ENCODE measurements at regions not wholly inside any gene's neighbourhood (a gene's known extent, or its start where the extent isn't known, plus 50 kb on each side); places are given as distances from the start of the nearest gene placed in this dataset.

DNA sequence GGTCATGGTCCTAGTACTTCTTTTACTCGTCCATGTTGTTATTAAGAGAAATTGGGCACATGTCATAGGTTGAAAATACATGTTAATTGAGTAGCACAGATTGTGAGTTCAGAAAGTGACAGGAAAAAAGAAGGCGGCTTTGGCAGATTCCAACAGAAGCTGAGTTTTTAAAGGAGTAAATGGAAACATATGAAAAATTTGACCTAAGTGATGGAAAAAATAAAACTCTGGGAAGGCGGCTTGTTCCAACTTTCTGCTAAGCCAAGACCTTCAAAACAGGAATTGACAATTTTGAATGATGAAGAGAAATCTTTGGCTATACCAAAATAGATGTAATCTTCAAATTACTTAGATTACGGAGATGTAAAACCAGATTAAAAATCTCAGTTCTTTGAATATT lies 868.0 kb downstream of the EPHA4 start:
- no peaks in the 10 kb centered on the region for H3K27me3 ChIP-seq (ENCODE audit: insufficient read depth, low read length, poor library complexity, severe bottlenecking)
- no peak overlapping the region for H2AFZ ChIP-seq (ENCODE audit: low read length)
- no peak overlapping the region for H3K9ac ChIP-seq (ENCODE audit: low read depth, low read length, poor library complexity, severe bottlenecking)
- no peak for TF ChIP-seq EZH2phosphoT487 (IDR thresholded peaks at IDR 0.05; ENCODE audit: borderline replicate concordance)
- TF ChIP-seq, protein P1, sequence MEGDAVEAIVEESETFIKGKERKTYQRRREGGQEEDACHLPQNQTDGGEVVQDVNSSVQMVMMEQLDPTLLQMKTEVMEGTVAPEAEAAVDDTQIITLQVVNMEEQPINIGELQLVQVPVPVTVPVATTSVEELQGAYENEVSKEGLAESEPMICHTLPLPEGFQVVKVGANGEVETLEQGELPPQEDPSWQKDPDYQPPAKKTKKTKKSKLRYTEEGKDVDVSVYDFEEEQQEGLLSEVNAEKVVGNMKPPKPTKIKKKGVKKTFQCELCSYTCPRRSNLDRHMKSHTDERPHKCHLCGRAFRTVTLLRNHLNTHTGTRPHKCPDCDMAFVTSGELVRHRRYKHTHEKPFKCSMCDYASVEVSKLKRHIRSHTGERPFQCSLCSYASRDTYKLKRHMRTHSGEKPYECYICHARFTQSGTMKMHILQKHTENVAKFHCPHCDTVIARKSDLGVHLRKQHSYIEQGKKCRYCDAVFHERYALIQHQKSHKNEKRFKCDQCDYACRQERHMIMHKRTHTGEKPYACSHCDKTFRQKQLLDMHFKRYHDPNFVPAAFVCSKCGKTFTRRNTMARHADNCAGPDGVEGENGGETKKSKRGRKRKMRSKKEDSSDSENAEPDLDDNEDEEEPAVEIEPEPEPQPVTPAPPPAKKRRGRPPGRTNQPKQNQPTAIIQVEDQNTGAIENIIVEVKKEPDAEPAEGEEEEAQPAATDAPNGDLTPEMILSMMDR (conservative IDR thresholded peaks at IDR 0.05; ENCODE audit: low read length), result no peak
- no peak overlapping the region for H3K4me2 ChIP-seq (ENCODE audit: low read depth, low read length, poor library complexity, severe bottlenecking)
- no peaks in the 10 kb centered on the region for H3K4me1 ChIP-seq (ENCODE audit: insufficient read depth, low read length, poor library complexity, severe bottlenecking)
- no peaks in the 10 kb centered on the region for H3K9me2 ChIP-seq (replicated peaks; ENCODE audit: low read depth, low read length)
- H3K9me3 ChIP-seq (ENCODE audit: insufficient read depth, low read depth, low read length), result no peaks in the 10 kb centered on the region
- H3K79me2 ChIP-seq (ENCODE audit: insufficient read depth, low read length), result no peaks in the 10 kb centered on the region
- no peaks in the 10 kb centered on the region for H4K20me1 ChIP-seq (ENCODE audit: insufficient read depth, low read length, poor library complexity, severe bottlenecking)
- no peaks in the 10 kb centered on the region for H3F3A ChIP-seq (ENCODE audit: low read depth)
- H3K4me3 ChIP-seq (ENCODE audit: low read length, poor library complexity, severe bottlenecking), result no peak overlapping the region
- no peaks in the 10 kb centered on the region for H3K36me3 ChIP-seq (ENCODE audit: insufficient read depth, low read length)

DNA sequence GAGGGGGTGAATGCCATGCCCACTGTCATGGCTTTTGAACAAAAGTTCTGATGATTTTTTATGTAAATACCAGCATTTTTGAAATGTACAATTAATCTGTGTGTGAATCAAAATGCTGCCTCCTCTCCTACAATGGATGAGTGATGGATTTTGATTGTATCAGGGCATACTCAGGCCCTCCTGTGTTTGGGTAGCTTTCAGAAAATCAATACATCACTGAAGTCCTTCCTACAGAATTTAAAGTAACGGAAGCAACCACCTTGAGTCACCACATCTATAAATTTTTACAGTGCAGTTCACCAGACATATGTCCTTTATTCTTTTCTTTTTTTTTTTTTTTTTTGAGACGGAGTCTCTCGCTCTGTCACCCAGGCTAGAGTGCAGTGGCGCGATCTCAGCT lies 867.3 kb downstream of the EPHA4 start:
- Histone ChIP-seq H3K9ac (ENCODE audit: low read depth, low read length, poor library complexity, severe bottlenecking) (no peak overlapping the region), H3K4me3 (ENCODE audit: low read length, poor library complexity, severe bottlenecking) (no peak overlapping the region), H3K4me2 (ENCODE audit: low read depth, low read length, poor library complexity, severe bottlenecking) (no peak overlapping the region), H3K4me1 (ENCODE audit: insufficient read depth, low read length, poor library complexity, severe bottlenecking) (no peaks in the 10 kb centered on the region), H3F3A (ENCODE audit: low read depth) (no peaks in the 10 kb centered on the region), H3K36me3 (ENCODE audit: insufficient read depth, low read length) (no peaks in the 10 kb centered on the region), H3K27me3 (ENCODE audit: insufficient read depth, low read length, poor library complexity, severe bottlenecking) (no peaks in the 10 kb centered on the region), H3K79me2 (ENCODE audit: insufficient read depth, low read length) (no peaks in the 10 kb centered on the region), H4K20me1 (ENCODE audit: insufficient read depth, low read length, poor library complexity, severe bottlenecking) (no peaks in the 10 kb centered on the region), H3K9me3 (ENCODE audit: insufficient read depth, low read depth, low read length) (no peaks in the 10 kb centered on the region), H2AFZ (ENCODE audit: low read length) (no peak overlapping the region), H3K9me2 (replicated peaks; ENCODE audit: low read depth, low read length) (no peaks in the 10 kb centered on the region)
- TF ChIP-seq, protein P1 (conservative IDR thresholded peaks at IDR 0.05; ENCODE audit: low read length), result no peak
- no peak for TF ChIP-seq EZH2phosphoT487 (IDR thresholded peaks at IDR 0.05; ENCODE audit: borderline replicate concordance)

DNA sequence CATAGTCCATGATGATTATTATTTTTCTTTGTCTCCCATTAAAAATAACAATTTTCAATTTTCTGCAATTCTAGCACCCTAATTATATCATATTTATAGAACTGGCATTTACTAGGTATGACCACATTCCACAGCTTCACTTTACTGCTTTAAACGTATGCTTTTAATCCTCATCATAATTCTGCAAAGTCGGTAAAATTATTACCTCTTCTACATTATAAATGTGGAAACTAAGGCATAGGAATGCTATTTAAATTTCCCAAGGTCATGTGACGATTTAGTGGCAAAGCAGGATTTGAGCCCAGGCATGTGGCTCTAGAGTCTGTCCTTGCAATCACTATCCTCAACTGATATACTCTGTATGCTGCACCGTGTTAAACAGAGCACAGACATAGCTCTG lies 866.4 kb downstream of the EPHA4 start:
- Histone ChIP-seq H3K4me2 (ENCODE audit: low read depth, low read length, poor library complexity, severe bottlenecking) (no peak overlapping the region), H3K79me2 (ENCODE audit: insufficient read depth, low read length) (no peaks in the 10 kb centered on the region), H3K4me3 (ENCODE audit: low read length, poor library complexity, severe bottlenecking) (no peak overlapping the region), H3K9ac (ENCODE audit: low read depth, low read length, poor library complexity, severe bottlenecking) (no peak overlapping the region), H4K20me1 (ENCODE audit: insufficient read depth, low read length, poor library complexity, severe bottlenecking) (no peaks in the 10 kb centered on the region), H3K27me3 (ENCODE audit: insufficient read depth, low read length, poor library complexity, severe bottlenecking) (no peaks in the 10 kb centered on the region), H3K9me2 (replicated peaks; ENCODE audit: low read depth, low read length) (no peaks in the 10 kb centered on the region), H3K4me1 (ENCODE audit: insufficient read depth, low read length, poor library complexity, severe bottlenecking) (no peaks in the 10 kb centered on the region), H2AFZ (ENCODE audit: low read length) (no peak overlapping the region), H3K9me3 (ENCODE audit: insufficient read depth, low read depth, low read length) (no peaks in the 10 kb centered on the region), H3F3A (ENCODE audit: low read depth) (no peaks in the 10 kb centered on the region), H3K36me3 (ENCODE audit: insufficient read depth, low read length) (no peaks in the 10 kb centered on the region)
- TF ChIP-seq, protein P1 (conservative IDR thresholded peaks at IDR 0.05; ENCODE audit: low read length), result no peak
- TF ChIP-seq EZH2phosphoT487 (IDR thresholded peaks at IDR 0.05; ENCODE audit: borderline replicate concordance), result no peak

Measured in Loucy (cell line).